SKM-1 treated with dmso at 0.1 percent for 144 hours (cell line): ENCODE measurements at regions not wholly inside any gene's neighbourhood (a gene's known extent, or its start where the extent isn't known, plus 50 kb on each side); places are given as distances from the start of the nearest gene placed in this dataset.
"Not testable (repeated sequence)": the region's sequence is repeated elsewhere in the genome, so short reads cannot be mapped to it uniquely, and the experiment has no call there.

Experiments
- DNase-seq: peaks from one replicate; lab custom pipeline; 2025; ENCODE audit not compliant: unreplicated experiment; lab: John Stamatoyannopoulos, UW

GRCh38 chr6:115634887-115635286 is 425.8 kb downstream of the FRK start:
- no peak for DNase-seq

DNA sequence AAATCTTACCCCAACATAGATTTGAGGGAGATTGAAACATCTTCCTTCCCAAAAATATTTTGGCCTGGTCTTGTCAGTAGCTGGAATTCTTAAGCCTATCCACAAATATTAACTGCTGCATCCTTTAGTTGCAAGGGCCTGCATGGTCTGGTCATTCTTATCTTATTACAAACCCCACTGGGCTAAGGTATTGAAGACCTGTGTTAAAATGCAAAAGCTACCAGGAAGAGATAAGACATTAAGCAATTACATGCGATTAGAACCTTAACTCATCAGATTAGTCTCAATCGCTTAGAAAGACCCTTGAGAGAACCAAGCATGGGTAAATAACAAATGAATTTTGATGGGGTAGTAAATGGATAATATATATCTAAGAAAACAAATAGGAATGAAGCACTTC is 426.6 kb downstream of the FRK start:
- DNase-seq: no peak

DNA sequence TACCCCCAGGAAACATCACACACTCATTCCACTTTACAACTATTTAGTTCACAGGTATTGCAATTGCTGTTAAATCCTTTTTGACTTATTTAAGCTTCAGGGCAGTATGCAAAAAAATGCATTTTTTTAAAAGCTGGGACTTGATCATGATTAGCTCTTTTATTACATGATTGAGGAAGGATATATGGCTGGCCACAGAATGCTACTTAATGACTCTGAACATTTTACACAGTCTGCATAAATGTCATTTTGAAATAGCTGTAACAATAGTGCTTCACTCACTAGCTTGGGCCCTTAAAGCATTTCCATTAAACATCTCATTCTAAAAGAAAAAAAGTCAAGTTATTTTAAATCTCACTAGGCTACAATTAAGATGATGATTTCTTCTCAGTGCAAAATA is 429.7 kb downstream of the FRK start:
- no peak for DNase-seq

- DNase-seq: no peak
These were observed 430.2 kb downstream of the FRK start for GRCh38 chr6:115630424-115631024.

GRCh38 chr6:115629415-115629814 is 431.3 kb downstream of the FRK start:
- DNase-seq: no peak

DNA sequence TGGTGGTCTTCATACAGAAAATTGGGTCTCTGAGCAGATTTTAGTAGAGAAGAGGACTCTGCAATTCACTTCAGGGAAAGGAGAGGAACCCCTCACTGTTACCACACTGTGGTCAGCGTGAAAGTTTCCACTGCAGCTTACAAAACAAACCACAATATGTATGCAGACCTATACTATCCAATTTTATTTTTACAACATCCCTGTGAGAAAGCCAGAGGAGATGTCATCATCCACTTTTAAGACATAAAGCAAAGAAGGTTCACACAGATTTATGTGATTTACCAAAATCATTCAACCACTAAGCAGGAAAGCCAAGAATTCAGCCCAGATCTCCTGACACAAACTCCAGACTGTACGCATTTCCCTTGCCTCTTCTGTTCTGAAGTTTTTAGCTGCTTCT is 442.4 kb downstream of the FRK start:
- peak; percentile 67 for DNase-seq

GRCh38 chr6:115617031-115617430 is 443.7 kb downstream of the FRK start:
- DNase-seq: no peak

DNA sequence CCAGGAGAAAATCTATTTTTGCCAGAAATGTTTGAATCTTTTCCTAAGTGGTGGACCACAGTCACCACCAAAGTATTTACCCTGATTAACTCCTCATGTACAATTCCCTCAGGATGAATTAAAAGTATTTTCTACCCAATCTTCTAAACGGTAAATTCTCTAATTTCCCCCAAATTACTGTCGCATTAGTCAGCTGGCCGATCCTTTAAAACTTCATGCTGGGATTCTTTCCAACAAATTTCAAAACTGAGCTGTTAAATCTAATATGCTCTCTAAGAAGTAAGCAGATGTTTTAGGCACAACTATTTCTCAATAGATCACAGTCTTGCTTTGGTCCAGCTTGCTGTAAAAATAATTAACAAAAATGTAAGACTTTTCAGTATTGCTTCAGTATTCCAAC is 447.2 kb downstream of the FRK start:
- no peak for DNase-seq

- DNase-seq: no peak
These were observed 447.8 kb downstream of the FRK start for GRCh38 chr6:115612796-115613479.

GRCh38 chr6:115612216-115612615 is 448.5 kb downstream of the FRK start:
- DNase-seq: no peak

DNA sequence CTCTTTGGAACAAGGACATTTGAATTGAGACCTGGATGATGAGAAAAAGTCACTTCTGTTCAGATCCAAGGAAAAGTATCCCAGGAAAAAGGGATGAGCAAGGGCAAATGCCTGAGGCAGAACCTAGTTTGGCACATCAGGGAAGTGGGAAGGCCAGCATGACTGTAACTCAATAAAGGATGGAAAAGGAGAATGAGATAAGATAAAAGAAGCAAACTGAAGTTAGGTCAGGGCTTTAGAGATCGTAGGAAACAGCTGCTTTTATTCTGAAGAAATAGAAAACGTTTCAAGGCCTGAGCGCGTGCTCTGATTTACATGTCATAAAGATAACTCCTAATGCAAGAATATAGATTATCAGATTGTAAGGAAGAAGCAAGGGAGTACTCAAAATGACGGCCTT is 450.0 kb downstream of the FRK start:
- no peak for DNase-seq

GRCh38 chr6:115609111-115609510 is 451.6 kb downstream of the FRK start:
- no peak for DNase-seq

- no peak for DNase-seq
These were observed 458.2 kb downstream of the FRK start for GRCh38 chr6:115602466-115602865.

DNA sequence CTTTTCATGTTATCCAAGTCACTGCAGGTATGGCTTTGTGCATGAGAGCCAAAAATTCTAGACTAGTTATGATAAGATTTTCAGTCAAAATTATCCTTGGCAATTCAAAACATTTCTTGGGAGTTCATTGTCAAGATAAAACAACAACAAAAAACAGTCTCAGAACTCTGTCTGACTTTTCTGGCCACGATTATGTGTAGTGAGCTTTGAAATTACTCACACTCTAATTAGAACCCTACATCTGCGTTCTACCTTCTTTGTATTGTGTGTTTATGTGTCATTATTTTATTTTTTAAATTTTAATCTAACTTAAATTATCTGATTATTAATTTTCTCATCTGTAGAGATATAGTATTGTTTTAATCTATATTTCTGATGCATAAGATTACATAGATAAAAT is 459.2 kb downstream of the FRK start:
- no peak for DNase-seq

- no peak for DNase-seq
These were observed 459.6 kb downstream of the FRK start for GRCh38 chr6:115601064-115601463.

DNA sequence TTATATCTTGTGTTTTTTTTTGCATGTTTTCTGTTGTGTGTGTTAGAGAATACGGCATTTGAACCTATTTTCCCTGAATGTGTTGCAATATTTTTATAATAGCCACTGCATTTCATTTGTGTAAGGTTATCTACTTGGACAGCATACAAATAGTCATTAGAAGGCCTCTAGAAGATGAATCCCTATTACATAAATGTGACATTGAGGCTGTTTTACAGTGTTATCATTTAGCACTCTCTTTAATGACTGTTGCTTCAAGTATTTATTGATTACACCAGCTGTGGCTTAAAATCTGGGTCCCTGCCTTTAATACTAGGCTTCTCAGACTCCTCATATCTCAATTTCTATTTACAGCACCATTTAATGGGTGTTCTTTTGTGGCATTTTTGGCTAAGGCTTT is 465.8 kb downstream of the FRK start:
- no peak for DNase-seq

DNA sequence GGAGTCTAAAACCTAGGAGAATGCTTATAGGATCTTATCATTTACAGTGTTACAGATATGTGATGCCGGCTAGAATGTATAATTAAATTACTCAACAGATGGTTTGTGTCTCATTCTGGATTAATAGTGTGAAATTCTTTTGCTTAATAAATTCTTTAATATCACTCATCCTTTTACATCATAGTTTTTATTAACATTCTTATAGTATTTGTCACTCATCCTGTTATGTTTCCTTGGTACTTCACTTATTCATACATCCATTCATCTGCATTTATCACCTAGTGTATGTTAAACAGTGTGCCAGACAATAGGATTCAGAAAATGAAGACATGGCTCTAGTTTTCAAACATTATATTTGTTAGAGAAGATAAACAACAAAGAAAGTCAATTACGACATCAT is 468.7 kb downstream of the FRK start:
- DNase-seq: no peak

DNA sequence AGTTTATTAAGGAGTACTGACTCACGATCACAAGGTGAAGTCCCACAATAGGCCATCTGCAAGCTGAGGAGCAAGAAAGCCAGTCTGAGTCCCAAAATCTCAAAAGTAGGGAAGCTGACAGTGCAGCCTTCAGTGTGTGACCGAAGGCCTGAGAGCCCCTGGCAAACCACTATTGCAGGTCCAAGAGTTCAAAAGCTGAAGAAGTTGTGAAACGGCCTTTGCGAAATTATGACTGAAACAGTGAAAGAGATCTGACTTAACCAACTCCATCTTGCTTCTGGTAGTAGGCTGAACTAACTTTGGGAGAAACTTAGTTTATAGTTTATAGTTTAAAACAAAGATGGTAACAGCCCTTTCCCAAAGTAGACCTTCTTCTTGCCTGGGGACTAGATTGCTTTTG is 471.6 kb downstream of the FRK start:
- DNase-seq: peak; percentile 80

- no peak for DNase-seq
These were observed 477.4 kb downstream of the FRK start for GRCh38 chr6:115583290-115583689.

DNA sequence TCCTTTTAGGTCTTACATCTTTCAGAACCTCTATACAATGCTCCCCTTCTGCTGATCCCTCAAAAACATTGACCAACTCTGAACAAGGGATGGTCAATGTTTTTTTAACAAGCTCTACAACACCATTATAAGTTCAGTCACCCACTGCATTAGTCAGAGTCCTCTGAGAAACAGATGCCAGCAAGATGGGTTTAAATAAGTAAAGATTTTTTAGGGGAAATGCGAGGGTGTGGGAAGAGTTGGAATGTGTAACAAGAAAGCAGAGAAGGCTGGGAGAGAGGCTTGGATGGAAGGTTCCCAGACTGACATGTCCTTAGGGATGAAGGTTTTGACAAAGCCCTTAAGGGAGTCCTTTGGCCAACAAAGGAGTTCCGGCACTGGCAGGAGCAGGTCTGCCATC is 478.3 kb downstream of the FRK start:
- no peak for DNase-seq

DNA sequence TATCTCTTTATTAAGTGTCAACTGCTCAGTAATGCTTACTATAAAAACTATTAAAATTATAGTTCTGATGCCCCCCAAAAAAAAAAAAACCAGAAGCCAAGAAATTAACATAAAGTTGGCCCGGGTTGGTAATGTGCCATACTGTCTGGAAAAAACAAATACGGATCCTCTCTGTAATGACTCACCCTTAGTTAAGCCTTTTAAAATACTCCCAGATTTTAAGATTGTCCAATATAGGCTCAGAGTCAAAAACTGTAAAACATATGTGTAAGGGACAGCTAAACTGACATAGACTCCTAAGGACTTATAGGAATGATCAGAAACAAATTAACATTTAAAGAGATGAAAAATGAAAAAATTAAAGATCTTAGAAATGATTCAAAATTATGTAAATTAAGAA is 481.1 kb downstream of the FRK start:
- not testable (repeated sequence) for DNase-seq

- no peak for DNase-seq
These were observed 483.4 kb downstream of the FRK start for GRCh38 chr6:115577270-115577669.

DNA sequence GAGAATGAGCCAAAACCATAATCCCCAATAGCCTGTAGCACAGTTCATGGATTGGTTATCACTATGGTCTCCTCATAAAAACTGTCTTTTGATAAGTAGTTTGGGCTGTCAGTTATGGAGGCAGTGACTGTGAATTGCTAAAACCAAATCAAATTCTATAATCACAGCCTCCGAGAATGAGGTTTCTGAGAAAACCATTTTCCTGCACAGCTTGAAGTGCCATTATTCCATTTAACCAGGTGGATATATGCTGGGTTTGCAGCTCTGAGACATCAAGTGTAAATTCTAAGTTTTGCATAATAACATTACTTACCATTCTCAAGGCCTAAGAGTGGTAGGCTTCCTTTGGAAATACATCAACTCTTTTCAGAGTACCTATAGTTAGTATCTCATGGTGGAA is 485.4 kb downstream of the FRK start:
- no peak for DNase-seq
